SK-N-SH treated with all-trans-retinoic acid at 6 μM for 48 hours (cell line): ENCODE measurements at regions not wholly inside any gene's neighbourhood (a gene's known extent, or its start where the extent isn't known, plus 50 kb on each side); places are given as distances from the start of the nearest gene placed in this dataset.

Experiments
- ATAC-seq: fragments of 200-7000 bp; cut with Tn5 transposase; 3 replicates; pipeline ENCODE4 v1.9.1; 2020; ENCODE audit warnings: mild to moderate bottlenecking, moderate library complexity
- ARNTL ChIP-seq: fragments of 450-650 bp; formaldehyde crosslinking; IDR thresholded peaks from 2 replicates; pipeline ENCODE4 v1.5.0; 2020; ENCODE audit warnings: low read depth, mild to moderate bottlenecking, moderate library complexity, borderline replicate concordance
- BACH2 ChIP-seq: fragments of 250-450 bp; sonication (Bioruptor Pico); IDR thresholded peaks from 2 replicates; pipeline ENCODE4 v1.9.0; 2021; ENCODE audit warnings: mild to moderate bottlenecking, borderline replicate concordance
- CSDC2 ChIP-seq: fragments of 250-450 bp; sonication (Bioruptor Pico); IDR thresholded peaks from 2 replicates; pipeline ENCODE4 v1.5.0; 2020; ENCODE audit warnings: mild to moderate bottlenecking, moderate library complexity
- ESRRG ChIP-seq: fragments of 250-450 bp; sonication (Bioruptor Pico); IDR thresholded peaks from 2 replicates; pipeline ENCODE4 v1.6.1; 2021; ENCODE audit warnings: mild to moderate bottlenecking
- GLIS3 ChIP-seq: fragments of 250-450 bp; sonication (Bioruptor Pico); IDR thresholded peaks from 2 replicates; pipeline ENCODE4 v1.5.0; 2020; ENCODE audit warnings: mild to moderate bottlenecking, moderate library complexity
- OSR1 ChIP-seq: fragments of 250-450 bp; sonication (Bioruptor Pico); IDR thresholded peaks from 2 replicates; pipeline ENCODE4 v1.8.0; 2022; ENCODE audit warnings: moderate library complexity, mild to moderate bottlenecking, inconsistent platforms
- PPARA ChIP-seq: fragments of 250-450 bp; sonication (Bioruptor Pico); IDR thresholded peaks from 2 replicates; pipeline ENCODE4 v1.5.0; 2020; ENCODE audit warnings: mild to moderate bottlenecking, borderline replicate concordance
- RARB ChIP-seq: fragments of 250-450 bp; sonication (Bioruptor Pico); IDR thresholded peaks from 2 replicates; pipeline ENCODE4 v1.8.0; 2021; ENCODE audit warnings: mild to moderate bottlenecking, moderate library complexity
- SNAI2 ChIP-seq: fragments of 250-450 bp; sonication (Bioruptor Pico); IDR thresholded peaks from 2 replicates; pipeline ENCODE4 v1.5.0; 2020; ENCODE audit warnings: mild to moderate bottlenecking, moderate library complexity
- TCF4 ChIP-seq: fragments of 250-450 bp; sonication (Bioruptor Pico); IDR thresholded peaks from 2 replicates; pipeline ENCODE4 v1.8.0; 2021; ENCODE audit warnings: mild to moderate bottlenecking, moderate library complexity, borderline replicate concordance
- TOX ChIP-seq: fragments of 250-450 bp; sonication (Bioruptor Pico); IDR thresholded peaks from 2 replicates; pipeline ENCODE4 v1.8.0; 2021; ENCODE audit warnings: mild to moderate bottlenecking, moderate library complexity, borderline replicate concordance
- ZC3H10 ChIP-seq: fragments of 250-450 bp; sonication (Bioruptor Pico); IDR thresholded peaks from 2 replicates; pipeline ENCODE4 v1.5.1; 2021; ENCODE audit warnings: mild to moderate bottlenecking, moderate library complexity
- ZNF70 ChIP-seq: fragments of 450-650 bp; formaldehyde crosslinking; IDR thresholded peaks from 2 replicates; pipeline ENCODE4 v1.5.0; 2020; ENCODE audit warnings: mild to moderate bottlenecking, moderate library complexity
- ZNF8 ChIP-seq: fragments of 450-650 bp; formaldehyde crosslinking; IDR thresholded peaks from 2 replicates; pipeline ENCODE4 v1.5.0; 2020; ENCODE audit warnings: mild to moderate bottlenecking, moderate library complexity
- TF ChIP-seq, protein P1 (sequence below): fragments of 250-450 bp; sonication (Bioruptor Pico); IDR thresholded peaks from 2 replicates; pipeline ENCODE4 v1.8.0; 2020; ENCODE audit warnings: mild to moderate bottlenecking, moderate library complexity, borderline replicate concordance
- TF ChIP-seq, protein P2 (sequence below): fragments of 250-450 bp; sonication (Bioruptor Pico); IDR thresholded peaks from 2 replicates; pipeline ENCODE4 v1.5.1; 2020; ENCODE audit warnings: low read depth, mild to moderate bottlenecking, moderate library complexity
- TF ChIP-seq, protein P3 (sequence below): fragments of 250-450 bp; sonication (Bioruptor Pico); IDR thresholded peaks from 2 replicates; pipeline ENCODE4 v1.5.1; 2021; ENCODE audit warnings: mild to moderate bottlenecking, moderate library complexity
- TF ChIP-seq, protein P4 (sequence below): fragments of 250-450 bp; sonication (Bioruptor Pico); IDR thresholded peaks from 2 replicates; pipeline ENCODE4 v1.8.0; 2021; ENCODE audit warnings: low read depth, mild to moderate bottlenecking, moderate library complexity, borderline replicate concordance
- TF ChIP-seq, protein P5 (sequence below): fragments of 250-450 bp; sonication (Bioruptor Pico); IDR thresholded peaks from 2 replicates; pipeline ENCODE4 v1.5.0; 2020; ENCODE audit warnings: mild to moderate bottlenecking, moderate library complexity

DNA sequence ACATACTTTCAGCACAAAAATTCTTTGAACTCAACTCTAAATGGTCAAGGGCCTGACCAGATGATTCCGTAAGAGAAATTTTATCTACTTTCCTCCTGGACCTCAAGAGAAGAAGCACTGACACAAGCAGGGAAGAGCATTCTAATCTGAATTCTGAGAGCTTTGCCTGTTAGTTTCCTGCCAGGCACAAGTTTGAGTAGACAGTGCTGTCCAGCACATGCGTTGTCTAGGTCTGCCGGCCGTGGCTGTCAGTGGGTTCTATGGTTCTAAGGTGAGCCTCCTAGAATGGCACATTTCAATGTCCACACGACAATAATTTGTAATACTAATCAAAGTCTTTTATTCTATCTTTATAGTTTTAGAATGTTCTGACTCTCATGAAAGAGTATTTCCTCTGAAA lies 91.9 kb downstream of the RFPL4B start:
- TF ChIP-seq CSDC2 (CRISPR knock-in tag) (no peak), TCF4 (no peak), OSR1 (CRISPR knock-in tag) (no peak), GLIS3 (no peak), ZNF70 (CRISPR knock-in tag) (no peak), PPARA (no peak), RARB (CRISPR knock-in tag) (no peak), ESRRG (CRISPR knock-in tag) (no peak), SNAI2 (CRISPR knock-in tag) (no peak), BACH2 (CRISPR knock-in tag) (no peak), ARNTL (no peak), ZC3H10 (CRISPR knock-in tag) (no peak), TOX (CRISPR knock-in tag) (no peak)
- TF ChIP-seq, protein P1, sequence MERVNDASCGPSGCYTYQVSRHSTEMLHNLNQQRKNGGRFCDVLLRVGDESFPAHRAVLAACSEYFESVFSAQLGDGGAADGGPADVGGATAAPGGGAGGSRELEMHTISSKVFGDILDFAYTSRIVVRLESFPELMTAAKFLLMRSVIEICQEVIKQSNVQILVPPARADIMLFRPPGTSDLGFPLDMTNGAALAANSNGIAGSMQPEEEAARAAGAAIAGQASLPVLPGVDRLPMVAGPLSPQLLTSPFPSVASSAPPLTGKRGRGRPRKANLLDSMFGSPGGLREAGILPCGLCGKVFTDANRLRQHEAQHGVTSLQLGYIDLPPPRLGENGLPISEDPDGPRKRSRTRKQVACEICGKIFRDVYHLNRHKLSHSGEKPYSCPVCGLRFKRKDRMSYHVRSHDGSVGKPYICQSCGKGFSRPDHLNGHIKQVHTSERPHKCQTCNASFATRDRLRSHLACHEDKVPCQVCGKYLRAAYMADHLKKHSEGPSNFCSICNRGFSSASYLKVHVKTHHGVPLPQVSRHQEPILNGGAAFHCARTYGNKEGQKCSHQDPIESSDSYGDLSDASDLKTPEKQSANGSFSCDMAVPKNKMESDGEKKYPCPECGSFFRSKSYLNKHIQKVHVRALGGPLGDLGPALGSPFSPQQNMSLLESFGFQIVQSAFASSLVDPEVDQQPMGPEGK, result no peak
- TF ChIP-seq, protein P2, sequence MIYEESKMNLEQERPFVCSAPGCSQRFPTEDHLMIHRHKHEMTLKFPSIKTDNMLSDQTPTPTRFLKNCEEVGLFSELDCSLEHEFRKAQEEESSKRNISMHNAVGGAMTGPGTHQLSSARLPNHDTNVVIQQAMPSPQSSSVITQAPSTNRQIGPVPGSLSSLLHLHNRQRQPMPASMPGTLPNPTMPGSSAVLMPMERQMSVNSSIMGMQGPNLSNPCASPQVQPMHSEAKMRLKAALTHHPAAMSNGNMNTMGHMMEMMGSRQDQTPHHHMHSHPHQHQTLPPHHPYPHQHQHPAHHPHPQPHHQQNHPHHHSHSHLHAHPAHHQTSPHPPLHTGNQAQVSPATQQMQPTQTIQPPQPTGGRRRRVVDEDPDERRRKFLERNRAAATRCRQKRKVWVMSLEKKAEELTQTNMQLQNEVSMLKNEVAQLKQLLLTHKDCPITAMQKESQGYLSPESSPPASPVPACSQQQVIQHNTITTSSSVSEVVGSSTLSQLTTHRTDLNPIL, result no peak
- TF ChIP-seq, protein P3, sequence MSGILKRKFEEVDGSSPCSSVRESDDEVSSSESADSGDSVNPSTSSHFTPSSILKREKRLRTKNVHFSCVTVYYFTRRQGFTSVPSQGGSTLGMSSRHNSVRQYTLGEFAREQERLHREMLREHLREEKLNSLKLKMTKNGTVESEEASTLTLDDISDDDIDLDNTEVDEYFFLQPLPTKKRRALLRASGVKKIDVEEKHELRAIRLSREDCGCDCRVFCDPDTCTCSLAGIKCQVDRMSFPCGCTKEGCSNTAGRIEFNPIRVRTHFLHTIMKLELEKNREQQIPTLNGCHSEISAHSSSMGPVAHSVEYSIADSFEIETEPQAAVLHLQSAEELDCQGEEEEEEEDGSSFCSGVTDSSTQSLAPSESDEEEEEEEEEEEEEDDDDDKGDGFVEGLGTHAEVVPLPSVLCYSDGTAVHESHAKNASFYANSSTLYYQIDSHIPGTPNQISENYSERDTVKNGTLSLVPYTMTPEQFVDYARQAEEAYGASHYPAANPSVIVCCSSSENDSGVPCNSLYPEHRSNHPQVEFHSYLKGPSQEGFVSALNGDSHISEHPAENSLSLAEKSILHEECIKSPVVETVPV, result no peak
- TF ChIP-seq, protein P4, sequence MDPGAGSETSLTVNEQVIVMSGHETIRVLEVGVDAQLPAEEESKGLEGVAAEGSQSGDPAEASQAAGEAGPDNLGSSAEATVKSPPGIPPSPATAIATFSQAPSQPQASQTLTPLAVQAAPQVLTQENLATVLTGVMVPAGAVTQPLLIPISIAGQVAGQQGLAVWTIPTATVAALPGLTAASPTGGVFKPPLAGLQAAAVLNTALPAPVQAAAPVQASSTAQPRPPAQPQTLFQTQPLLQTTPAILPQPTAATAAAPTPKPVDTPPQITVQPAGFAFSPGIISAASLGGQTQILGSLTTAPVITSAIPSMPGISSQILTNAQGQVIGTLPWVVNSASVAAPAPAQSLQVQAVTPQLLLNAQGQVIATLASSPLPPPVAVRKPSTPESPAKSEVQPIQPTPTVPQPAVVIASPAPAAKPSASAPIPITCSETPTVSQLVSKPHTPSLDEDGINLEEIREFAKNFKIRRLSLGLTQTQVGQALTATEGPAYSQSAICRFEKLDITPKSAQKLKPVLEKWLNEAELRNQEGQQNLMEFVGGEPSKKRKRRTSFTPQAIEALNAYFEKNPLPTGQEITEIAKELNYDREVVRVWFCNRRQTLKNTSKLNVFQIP (CRISPR knock-in tag), result no peak
- TF ChIP-seq, protein P5, sequence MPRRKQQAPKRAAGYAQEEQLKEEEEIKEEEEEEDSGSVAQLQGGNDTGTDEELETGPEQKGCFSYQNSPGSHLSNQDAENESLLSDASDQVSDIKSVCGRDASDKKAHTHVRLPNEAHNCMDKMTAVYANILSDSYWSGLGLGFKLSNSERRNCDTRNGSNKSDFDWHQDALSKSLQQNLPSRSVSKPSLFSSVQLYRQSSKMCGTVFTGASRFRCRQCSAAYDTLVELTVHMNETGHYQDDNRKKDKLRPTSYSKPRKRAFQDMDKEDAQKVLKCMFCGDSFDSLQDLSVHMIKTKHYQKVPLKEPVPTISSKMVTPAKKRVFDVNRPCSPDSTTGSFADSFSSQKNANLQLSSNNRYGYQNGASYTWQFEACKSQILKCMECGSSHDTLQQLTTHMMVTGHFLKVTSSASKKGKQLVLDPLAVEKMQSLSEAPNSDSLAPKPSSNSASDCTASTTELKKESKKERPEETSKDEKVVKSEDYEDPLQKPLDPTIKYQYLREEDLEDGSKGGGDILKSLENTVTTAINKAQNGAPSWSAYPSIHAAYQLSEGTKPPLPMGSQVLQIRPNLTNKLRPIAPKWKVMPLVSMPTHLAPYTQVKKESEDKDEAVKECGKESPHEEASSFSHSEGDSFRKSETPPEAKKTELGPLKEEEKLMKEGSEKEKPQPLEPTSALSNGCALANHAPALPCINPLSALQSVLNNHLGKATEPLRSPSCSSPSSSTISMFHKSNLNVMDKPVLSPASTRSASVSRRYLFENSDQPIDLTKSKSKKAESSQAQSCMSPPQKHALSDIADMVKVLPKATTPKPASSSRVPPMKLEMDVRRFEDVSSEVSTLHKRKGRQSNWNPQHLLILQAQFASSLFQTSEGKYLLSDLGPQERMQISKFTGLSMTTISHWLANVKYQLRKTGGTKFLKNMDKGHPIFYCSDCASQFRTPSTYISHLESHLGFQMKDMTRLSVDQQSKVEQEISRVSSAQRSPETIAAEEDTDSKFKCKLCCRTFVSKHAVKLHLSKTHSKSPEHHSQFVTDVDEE (CRISPR knock-in tag), result no peak
- ATAC-seq, result no peak

DNA sequence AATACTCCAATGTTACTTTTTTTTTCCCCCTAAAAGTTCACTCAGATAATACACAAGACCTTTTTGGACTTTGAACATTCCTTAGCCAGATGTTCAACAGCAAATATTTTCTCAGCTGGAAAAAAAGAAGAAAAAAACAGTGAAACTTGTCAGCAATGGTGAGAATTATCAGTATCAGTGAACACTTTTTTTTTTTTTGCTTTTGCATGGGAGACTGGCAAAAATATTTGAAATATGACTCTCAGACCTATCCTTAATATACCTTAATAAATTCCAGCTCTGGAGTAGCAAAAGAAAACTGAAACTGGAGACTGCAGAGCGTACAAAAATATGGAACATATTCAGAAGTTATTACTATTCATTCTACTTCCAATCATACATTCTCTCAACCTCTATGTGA lies 92.3 kb downstream of the RFPL4B start:
- TF ChIP-seq CSDC2 (CRISPR knock-in tag) (no peak), PPARA (no peak), BACH2 (CRISPR knock-in tag) (no peak), ESRRG (CRISPR knock-in tag) (no peak), ZNF8 (CRISPR knock-in tag) (no peak)
- TF ChIP-seq, protein P5 (CRISPR knock-in tag), result no peak
- TF ChIP-seq, protein P3, result no peak
- ATAC-seq, result peak; percentile 55; the same call in 2 of the 3 replicates
